ENCODE measurements at regions not wholly inside any gene's neighbourhood (a gene's known extent, or its start where the extent isn't known, plus 50 kb on each side); places are given as distances from the start of the nearest gene placed in this dataset.

GRCh38 chr2:215791481-215791937 is 221.8 kb downstream of the MREG start:
- TF ChIP-seq EP300 (IDR thresholded peaks at IDR 0.05; ENCODE audit: borderline replicate concordance in 1 of 2, low read depth in 1 of 2, low read length in 1 of 2) (no peak), EZH2phosphoT487 (IDR thresholded peaks at IDR 0.05; ENCODE audit: borderline replicate concordance, low read depth) (no peak), CTCF (IDR thresholded peaks at IDR 0.05) (no peak), USF2 (IDR thresholded peaks at IDR 0.05; ENCODE audit: borderline replicate concordance, low read depth, low read length) (no peak), RCOR1 (IDR thresholded peaks at IDR 0.05; ENCODE audit: low read length) (no peak), FOXM1 (IDR thresholded peaks at IDR 0.05; ENCODE audit: low read depth) (no peak), FOXJ3 (CRISPR knock-in tag; IDR thresholded peaks at IDR 0.05) (no peak), POLR2AphosphoS5 (IDR thresholded peaks at IDR 0.05; ENCODE audit: low read depth, low read length) (no peak), REST (IDR thresholded peaks at IDR 0.05; ENCODE audit: low read depth, low read length) (no peak), SMC3 (IDR thresholded peaks at IDR 0.05; ENCODE audit: low read depth, low read length) (no peak), MAX (IDR thresholded peaks at IDR 0.05; ENCODE audit: low read depth) (no peak), MXI1 (IDR thresholded peaks at IDR 0.05; ENCODE audit: low read depth, low read length) (no peak), RXRA (IDR thresholded peaks at IDR 0.05; ENCODE audit: borderline replicate concordance, low read depth) (no peak)

Data from SK-N-SH (cell line).